ENCODE measurements at regions not wholly inside any gene's neighbourhood (a gene's known extent, or its start where the extent isn't known, plus 50 kb on each side); places are given as distances from the start of the nearest gene placed in this dataset.

GRCh38 chr7:110600956-110601355 lies 490.0 kb upstream of the LRRN3 start:
- no peak overlapping the region for H3K27ac Mint-ChIP-seq (ENCODE audit: unreplicated experiment)
- no peak for DNase-seq (ENCODE audit: low spot score)
- no peaks in the 10 kb centered on the region for H3K4me1 Mint-ChIP-seq (ENCODE audit: low read depth)
- no peak for TF ChIP-seq CTCF (IDR thresholded peaks at IDR 0.05)
- no peaks in the 10 kb centered on the region for H3K36me3 Mint-ChIP-seq (ENCODE audit: low read depth)
- no peak overlapping the region for H3K4me3 Mint-ChIP-seq (ENCODE audit: unreplicated experiment)
- H3K9me3 Mint-ChIP-seq (ENCODE audit: low read depth), result no peaks in the 10 kb centered on the region
- H3K27me3 Mint-ChIP-seq (ENCODE audit: low read depth), result peaks cover 2% of the 10 kb centered on the region

- no peak for DNase-seq (ENCODE audit: low spot score)
- Mint-ChIP-seq H3K4me1 (ENCODE audit: low read depth) (no peaks in the 10 kb centered on the region), H3K27ac (ENCODE audit: unreplicated experiment) (no peak overlapping the region), H3K4me3 (ENCODE audit: unreplicated experiment) (no peak overlapping the region), H3K36me3 (ENCODE audit: low read depth) (no peaks in the 10 kb centered on the region), H3K9me3 (ENCODE audit: low read depth) (no peaks in the 10 kb centered on the region), H3K27me3 (ENCODE audit: low read depth) (peaks cover 2% of the 10 kb centered on the region)
- no peak for TF ChIP-seq CTCF (IDR thresholded peaks at IDR 0.05)
Observed at GRCh38 chr7:110601710-110602109, 489.2 kb upstream of the LRRN3 start.

GRCh38 chr7:110604206-110604605 lies 486.7 kb upstream of the LRRN3 start:
- peaks cover 2% of the 10 kb centered on the region for H3K27me3 Mint-ChIP-seq (ENCODE audit: low read depth)
- DNase-seq (ENCODE audit: low spot score), result no peak
- no peak overlapping the region for H3K4me3 Mint-ChIP-seq (ENCODE audit: unreplicated experiment)
- no peaks in the 10 kb centered on the region for H3K36me3 Mint-ChIP-seq (ENCODE audit: low read depth)
- H3K4me1 Mint-ChIP-seq (ENCODE audit: low read depth), result peaks cover under 1% of the 10 kb centered on the region
- no peak for TF ChIP-seq CTCF (IDR thresholded peaks at IDR 0.05)
- no peak overlapping the region for H3K27ac Mint-ChIP-seq (ENCODE audit: unreplicated experiment)
- no peaks in the 10 kb centered on the region for H3K9me3 Mint-ChIP-seq (ENCODE audit: low read depth)

- Mint-ChIP-seq H3K27ac (ENCODE audit: unreplicated experiment) (no peak overlapping the region), H3K4me3 (ENCODE audit: unreplicated experiment) (no peak overlapping the region), H3K36me3 (ENCODE audit: low read depth) (no peaks in the 10 kb centered on the region), H3K9me3 (ENCODE audit: low read depth) (no peaks in the 10 kb centered on the region), H3K4me1 (ENCODE audit: low read depth) (peaks cover 5% of the 10 kb centered on the region), H3K27me3 (ENCODE audit: low read depth) (peaks cover 2% of the 10 kb centered on the region)
- no peak for TF ChIP-seq CTCF (IDR thresholded peaks at IDR 0.05)
- DNase-seq (ENCODE audit: low spot score), result no peak
Observed at GRCh38 chr7:110604885-110605284, 486.0 kb upstream of the LRRN3 start.

GRCh38 chr7:110607050-110607857 lies 483.7 kb upstream of the LRRN3 start:
- H3K27ac Mint-ChIP-seq (ENCODE audit: unreplicated experiment), result no peak overlapping the region
- no peaks in the 10 kb centered on the region for H3K36me3 Mint-ChIP-seq (ENCODE audit: low read depth)
- no peak for DNase-seq (ENCODE audit: low spot score)
- no peak overlapping the region for H3K4me3 Mint-ChIP-seq (ENCODE audit: unreplicated experiment)
- TF ChIP-seq CTCF (IDR thresholded peaks at IDR 0.05), result no peak
- no peaks in the 10 kb centered on the region for H3K9me3 Mint-ChIP-seq (ENCODE audit: low read depth)
- peaks cover 2% of the 10 kb centered on the region for H3K27me3 Mint-ChIP-seq (ENCODE audit: low read depth)
- peaks cover 5% of the 10 kb centered on the region for H3K4me1 Mint-ChIP-seq (ENCODE audit: low read depth)

All from chondrocyte (in vitro differentiated cells).